ENCODE measurements at regions not wholly inside any gene's neighbourhood (a gene's known extent, or its start where the extent isn't known, plus 50 kb on each side); places are given as distances from the start of the nearest gene placed in this dataset.

DNA sequence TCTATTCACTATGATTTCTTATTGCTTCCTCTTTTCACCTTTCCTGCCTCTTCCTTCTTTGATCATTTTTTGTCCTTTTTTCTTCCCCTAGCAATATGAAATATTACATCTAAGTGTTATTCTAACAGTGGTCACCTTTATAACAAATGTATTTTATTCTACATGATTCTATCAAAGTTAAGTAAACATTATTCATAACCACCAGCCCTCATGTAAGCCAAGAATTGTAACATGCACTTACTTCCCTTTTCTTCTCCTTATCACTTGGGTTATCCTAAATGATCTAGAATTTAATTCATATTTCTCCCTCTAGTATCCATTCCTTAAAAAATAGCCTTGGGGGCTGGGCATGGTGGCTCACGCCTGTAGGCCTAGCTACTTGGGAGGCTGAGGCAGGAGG, 88.3 kb upstream of the SLC22A23 start:
- Histone ChIP-seq H3K36me3 (ENCODE audit: insufficient read depth, low read length) (no peaks in the 10 kb centered on the region), H3K4me2 (ENCODE audit: low read length) (no peak overlapping the region), H3K9me3 (replicated peaks; ENCODE audit: low read length) (no peaks in the 10 kb centered on the region)

GRCh38 chr6:3542032-3542640, 85.3 kb upstream of the SLC22A23 start:
- H3K27me3 ChIP-seq (ENCODE audit: control insufficient read depth, insufficient read depth, low read length) = peaks cover 37% of the 10 kb centered on the region
- no peak overlapping the region for H3K9ac ChIP-seq (ENCODE audit: low read depth, low read length)
- no peaks in the 10 kb centered on the region for H3K4me1 ChIP-seq (ENCODE audit: control insufficient read depth, insufficient read depth, low read length)
- no peak overlapping the region for H3K4me2 ChIP-seq (ENCODE audit: low read length)
- H3K9me3 ChIP-seq (replicated peaks; ENCODE audit: low read length) = no peaks in the 10 kb centered on the region
- H3K4me3 ChIP-seq (ENCODE audit: low read length) = no peak overlapping the region
- H3K36me3 ChIP-seq (ENCODE audit: insufficient read depth, low read length) = no peaks in the 10 kb centered on the region

More for the DNA sequence above, 88.3 kb upstream of the SLC22A23 start:
- H3K27me3 ChIP-seq (ENCODE audit: control insufficient read depth, insufficient read depth, low read length) = peaks cover 36% of the 10 kb centered on the region
- H3K4me3 ChIP-seq (ENCODE audit: low read length) = no peak overlapping the region
- H3K9ac ChIP-seq (ENCODE audit: low read depth, low read length) = no peak overlapping the region
- no peaks in the 10 kb centered on the region for H3K4me1 ChIP-seq (ENCODE audit: control insufficient read depth, insufficient read depth, low read length)

- no peak overlapping the region for H3K4me2 ChIP-seq (ENCODE audit: low read length)
- H3K36me3 ChIP-seq (ENCODE audit: insufficient read depth, low read length) = no peaks in the 10 kb centered on the region
- peaks cover 33% of the 10 kb centered on the region for H3K27me3 ChIP-seq (ENCODE audit: control insufficient read depth, insufficient read depth, low read length)
- no peak overlapping the region for H3K4me3 ChIP-seq (ENCODE audit: low read length)
- no peak overlapping the region for H3K9ac ChIP-seq (ENCODE audit: low read depth, low read length)
- no peaks in the 10 kb centered on the region for H3K4me1 ChIP-seq (ENCODE audit: control insufficient read depth, insufficient read depth, low read length)
- H3K9me3 ChIP-seq (replicated peaks; ENCODE audit: low read length) = no peaks in the 10 kb centered on the region
Observed at GRCh38 chr6:3541006-3541585, 84.2 kb upstream of the SLC22A23 start.

- H3K4me3 ChIP-seq (ENCODE audit: low read length) = no peak overlapping the region
- H3K4me2 ChIP-seq (ENCODE audit: low read length) = no peak overlapping the region
- H3K9ac ChIP-seq (ENCODE audit: low read depth, low read length) = no peak overlapping the region
- no peaks in the 10 kb centered on the region for H3K4me1 ChIP-seq (ENCODE audit: control insufficient read depth, insufficient read depth, low read length)
- H3K27me3 ChIP-seq (ENCODE audit: control insufficient read depth, insufficient read depth, low read length) = peaks cover 35% of the 10 kb centered on the region
- no peaks in the 10 kb centered on the region for H3K36me3 ChIP-seq (ENCODE audit: insufficient read depth, low read length)
- H3K9me3 ChIP-seq (replicated peaks; ENCODE audit: low read length) = no peaks in the 10 kb centered on the region
Observed at GRCh38 chr6:3540253-3540820, 83.5 kb upstream of the SLC22A23 start.

DNA sequence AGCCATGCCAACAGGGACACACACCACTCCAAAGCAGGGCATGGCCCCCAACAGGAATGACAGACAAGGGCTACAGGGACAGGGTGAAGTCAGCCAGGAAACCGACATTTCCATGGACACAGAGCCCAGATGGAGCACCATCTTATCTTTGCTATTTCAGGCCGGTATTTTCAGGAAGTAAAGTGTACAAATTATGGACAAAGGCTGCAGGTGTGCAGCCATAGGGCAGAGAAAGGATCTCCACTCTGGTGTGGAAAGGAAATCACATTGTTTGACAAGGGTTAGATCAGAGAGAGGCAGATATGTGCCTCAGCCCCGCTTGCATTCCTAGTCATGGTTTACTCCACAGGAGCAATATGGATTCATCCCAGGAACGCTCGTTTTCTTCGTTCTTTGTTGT, 81.7 kb upstream of the SLC22A23 start:
- Histone ChIP-seq H3K4me3 (ENCODE audit: low read length) (no peak overlapping the region), H3K9ac (ENCODE audit: low read depth, low read length) (no peak overlapping the region), H3K4me2 (ENCODE audit: low read length) (no peak overlapping the region), H3K9me3 (replicated peaks; ENCODE audit: low read length) (no peaks in the 10 kb centered on the region), H3K27me3 (ENCODE audit: control insufficient read depth, insufficient read depth, low read length) (peaks cover 32% of the 10 kb centered on the region), H3K4me1 (ENCODE audit: control insufficient read depth, insufficient read depth, low read length) (peaks cover 14% of the 10 kb centered on the region), H3K36me3 (ENCODE audit: insufficient read depth, low read length) (no peaks in the 10 kb centered on the region)

GRCh38 chr6:3536901-3537300, 80.1 kb upstream of the SLC22A23 start:
- Histone ChIP-seq H3K4me1 (ENCODE audit: control insufficient read depth, insufficient read depth, low read length) (peaks cover 14% of the 10 kb centered on the region), H3K4me3 (ENCODE audit: low read length) (no peak overlapping the region), H3K9me3 (replicated peaks; ENCODE audit: low read length) (no peaks in the 10 kb centered on the region), H3K27me3 (ENCODE audit: control insufficient read depth, insufficient read depth, low read length) (peaks cover 30% of the 10 kb centered on the region), H3K36me3 (ENCODE audit: insufficient read depth, low read length) (no peaks in the 10 kb centered on the region), H3K4me2 (ENCODE audit: low read length) (no peak overlapping the region), H3K9ac (ENCODE audit: low read depth, low read length) (no peak overlapping the region)

DNA sequence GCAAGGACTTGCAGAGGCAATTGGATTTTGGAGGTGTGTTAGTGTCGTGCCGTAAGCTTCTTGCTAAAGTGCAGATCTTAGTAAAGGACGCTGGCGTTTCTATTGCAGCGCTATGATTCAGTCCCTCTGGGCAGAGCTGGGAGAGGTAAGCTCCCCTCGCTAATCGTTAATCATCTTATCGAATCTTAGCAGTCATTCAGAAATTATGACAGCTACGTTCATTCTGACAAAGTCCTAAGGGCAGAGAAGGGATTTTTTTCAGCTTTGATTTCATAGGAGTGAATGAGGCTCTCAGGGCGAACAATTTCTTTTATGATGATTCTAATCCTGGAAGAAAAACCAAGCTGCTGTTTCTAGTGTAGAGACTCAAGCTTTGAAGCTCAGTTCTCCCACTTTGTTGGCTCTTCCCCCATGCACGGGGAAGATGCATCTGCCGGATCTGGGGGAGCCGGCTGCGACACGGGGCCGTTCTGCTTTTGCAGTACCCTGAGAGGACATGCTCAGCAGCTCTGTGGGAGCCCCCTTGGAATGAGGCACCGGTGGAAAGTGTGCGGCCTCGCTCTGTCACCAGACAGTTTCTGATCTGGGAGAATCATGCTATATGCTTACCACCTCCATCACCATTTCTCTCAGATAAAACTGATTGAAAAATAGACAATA, 79.1 kb upstream of the SLC22A23 start:
- Histone ChIP-seq H3K9me3 (replicated peaks; ENCODE audit: low read length) (no peaks in the 10 kb centered on the region), H3K4me3 (ENCODE audit: low read length) (no peak overlapping the region), H3K36me3 (ENCODE audit: insufficient read depth, low read length) (no peaks in the 10 kb centered on the region), H3K4me1 (ENCODE audit: control insufficient read depth, insufficient read depth, low read length) (peaks cover 14% of the 10 kb centered on the region), H3K9ac (ENCODE audit: low read depth, low read length) (no peak overlapping the region), H3K4me2 (ENCODE audit: low read length) (no peak overlapping the region), H3K27me3 (ENCODE audit: control insufficient read depth, insufficient read depth, low read length) (peaks cover 27% of the 10 kb centered on the region)

GRCh38 chr6:3535033-3535775, 78.4 kb upstream of the SLC22A23 start:
- H3K9me3 ChIP-seq (replicated peaks; ENCODE audit: low read length) = no peaks in the 10 kb centered on the region
- H3K4me3 ChIP-seq (ENCODE audit: low read length) = no peak overlapping the region
- H3K4me2 ChIP-seq (ENCODE audit: low read length) = no peak overlapping the region
- H3K4me1 ChIP-seq (ENCODE audit: control insufficient read depth, insufficient read depth, low read length) = peaks cover 14% of the 10 kb centered on the region
- H3K27me3 ChIP-seq (ENCODE audit: control insufficient read depth, insufficient read depth, low read length) = peaks cover 30% of the 10 kb centered on the region
- H3K9ac ChIP-seq (ENCODE audit: low read depth, low read length) = no peak overlapping the region
- no peaks in the 10 kb centered on the region for H3K36me3 ChIP-seq (ENCODE audit: insufficient read depth, low read length)

DNA sequence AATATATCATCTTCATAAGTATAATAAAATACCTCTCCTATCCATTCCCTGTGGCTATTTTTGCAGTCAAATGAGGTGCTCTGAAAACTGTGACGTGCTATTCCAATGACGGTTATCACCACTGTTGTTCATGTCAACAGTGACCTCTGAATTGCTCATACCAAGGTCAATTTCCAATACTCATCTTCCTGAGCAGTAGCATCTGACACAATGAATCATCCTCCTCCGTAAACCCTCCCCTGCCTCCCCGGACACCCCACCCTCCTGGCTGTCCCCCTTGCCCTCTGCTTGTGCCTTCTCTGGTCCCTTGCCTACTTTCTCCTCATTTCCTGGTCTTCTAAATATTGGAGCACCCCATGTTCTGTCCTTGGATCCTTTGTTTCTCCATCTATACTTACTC, 77.7 kb upstream of the SLC22A23 start:
- H3K4me3 ChIP-seq (ENCODE audit: low read length) = no peak overlapping the region
- peaks cover 14% of the 10 kb centered on the region for H3K4me1 ChIP-seq (ENCODE audit: control insufficient read depth, insufficient read depth, low read length)
- H3K27me3 ChIP-seq (ENCODE audit: control insufficient read depth, insufficient read depth, low read length) = peaks cover 28% of the 10 kb centered on the region
- H3K4me2 ChIP-seq (ENCODE audit: low read length) = no peak overlapping the region
- no peaks in the 10 kb centered on the region for H3K9me3 ChIP-seq (replicated peaks; ENCODE audit: low read length)
- H3K36me3 ChIP-seq (ENCODE audit: insufficient read depth, low read length) = no peaks in the 10 kb centered on the region
- H3K9ac ChIP-seq (ENCODE audit: low read depth, low read length) = no peak overlapping the region

GRCh38 chr6:3533981-3534380, 77.1 kb upstream of the SLC22A23 start:
- Histone ChIP-seq H3K36me3 (ENCODE audit: insufficient read depth, low read length) (no peaks in the 10 kb centered on the region), H3K27me3 (ENCODE audit: control insufficient read depth, insufficient read depth, low read length) (peaks cover 23% of the 10 kb centered on the region), H3K4me2 (ENCODE audit: low read length) (no peak overlapping the region), H3K4me1 (ENCODE audit: control insufficient read depth, insufficient read depth, low read length) (peaks cover 14% of the 10 kb centered on the region), H3K9me3 (replicated peaks; ENCODE audit: low read length) (no peaks in the 10 kb centered on the region), H3K9ac (ENCODE audit: low read depth, low read length) (peak overlapping the region; percentile 6), H3K4me3 (ENCODE audit: low read length) (no peak overlapping the region)

DNA sequence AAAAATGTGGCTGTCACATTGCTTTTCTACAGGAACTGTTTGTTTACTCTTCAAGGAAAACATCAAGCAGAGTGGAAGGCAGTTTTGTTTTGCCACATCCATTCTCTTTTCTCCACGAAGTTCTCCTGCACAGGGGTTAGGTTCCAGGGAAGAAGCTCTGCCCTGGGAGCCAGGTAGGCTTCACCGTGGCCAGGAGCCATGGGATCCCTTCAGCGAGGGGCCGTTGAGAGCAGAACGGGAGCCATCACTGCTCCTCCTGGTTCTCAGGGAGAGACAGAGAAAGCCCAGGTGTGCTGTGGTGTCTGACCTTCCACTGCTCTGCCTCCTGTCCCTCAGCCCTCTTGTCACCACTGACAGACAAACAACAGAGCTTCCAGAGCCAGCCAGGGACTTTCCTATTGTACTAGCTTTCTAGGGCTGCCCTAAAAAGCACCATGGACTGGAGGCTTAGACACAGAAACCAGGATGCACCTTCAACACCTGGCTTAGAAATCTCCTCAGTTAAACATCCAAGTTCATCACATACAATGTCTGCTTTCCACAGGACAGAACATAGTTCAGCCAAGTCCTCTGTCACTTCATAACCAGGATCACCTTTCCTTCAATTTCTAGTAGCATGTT, 75.6 kb upstream of the SLC22A23 start:
- Histone ChIP-seq H3K27me3 (ENCODE audit: control insufficient read depth, insufficient read depth, low read length) (peaks cover 19% of the 10 kb centered on the region), H3K36me3 (ENCODE audit: insufficient read depth, low read length) (no peaks in the 10 kb centered on the region), H3K9ac (ENCODE audit: low read depth, low read length) (no peak overlapping the region)

More for the DNA sequence above, 75.6 kb upstream of the SLC22A23 start:
- H3K4me3 ChIP-seq (ENCODE audit: low read length) = no peak overlapping the region
- peaks cover 14% of the 10 kb centered on the region for H3K4me1 ChIP-seq (ENCODE audit: control insufficient read depth, insufficient read depth, low read length)
- no peak overlapping the region for H3K4me2 ChIP-seq (ENCODE audit: low read length)
- no peaks in the 10 kb centered on the region for H3K9me3 ChIP-seq (replicated peaks; ENCODE audit: low read length)
